ENCODE measurements at regions not wholly inside any gene's neighbourhood (a gene's known extent, or its start where the extent isn't known, plus 50 kb on each side); places are given as distances from the start of the nearest gene placed in this dataset.

GRCh38 chr4:81806485-81806884, 334.8 kb upstream of the RASGEF1B start:
- Histone ChIP-seq H3K9me3 (replicated peaks) (no peaks in the 10 kb centered on the region), H3K27ac (replicated peaks) (no peak overlapping the region), H3K27me3 (ENCODE audit: low read depth) (no peaks in the 10 kb centered on the region), H3K4me1 (no peaks in the 10 kb centered on the region), H3K4me3 (no peak overlapping the region), H3K36me3 (no peaks in the 10 kb centered on the region)
- TF ChIP-seq CTCF (IDR thresholded peaks at IDR 0.05; ENCODE audit: borderline replicate concordance): no peak
- DNase-seq: no peak
- intact Hi-C loops (cut with micrococcal nuclease): no loop called here

GRCh38 chr4:81804849-81805248, 333.1 kb upstream of the RASGEF1B start:
- no peaks in the 10 kb centered on the region for H3K27me3 ChIP-seq (ENCODE audit: low read depth)
- no peak overlapping the region for H3K4me3 ChIP-seq
- H3K27ac ChIP-seq (replicated peaks): no peak overlapping the region
- H3K36me3 ChIP-seq: no peaks in the 10 kb centered on the region
- intact Hi-C loops (cut with micrococcal nuclease): no loop called here
- no peak for TF ChIP-seq CTCF (IDR thresholded peaks at IDR 0.05; ENCODE audit: borderline replicate concordance)
- DNase-seq: no peak
- no peaks in the 10 kb centered on the region for H3K4me1 ChIP-seq
- H3K9me3 ChIP-seq (replicated peaks): no peaks in the 10 kb centered on the region

GRCh38 chr4:81802285-81802846, 330.7 kb upstream of the RASGEF1B start:
- Histone ChIP-seq H3K36me3 (no peaks in the 10 kb centered on the region), H3K4me3 (no peak overlapping the region), H3K9me3 (replicated peaks) (no peaks in the 10 kb centered on the region), H3K27me3 (ENCODE audit: low read depth) (no peaks in the 10 kb centered on the region), H3K4me1 (no peaks in the 10 kb centered on the region), H3K27ac (replicated peaks) (no peak overlapping the region)
- no peak for DNase-seq
- TF ChIP-seq CTCF (IDR thresholded peaks at IDR 0.05; ENCODE audit: borderline replicate concordance): no peak
- intact Hi-C loops (cut with micrococcal nuclease): no loop called here

GRCh38 chr4:81799371-81799770, 327.7 kb upstream of the RASGEF1B start:
- intact Hi-C loops (cut with micrococcal nuclease): no loop called here
- no peaks in the 10 kb centered on the region for H3K4me1 ChIP-seq

GRCh38 chr4:81796790-81797528, 325.3 kb upstream of the RASGEF1B start:
- no peak for DNase-seq
- Histone ChIP-seq H3K27ac (replicated peaks) (no peak overlapping the region), H3K36me3 (no peaks in the 10 kb centered on the region), H3K9me3 (replicated peaks) (peaks cover 4% of the 10 kb centered on the region), H3K4me3 (no peak overlapping the region), H3K27me3 (ENCODE audit: low read depth) (no peaks in the 10 kb centered on the region), H3K4me1 (no peaks in the 10 kb centered on the region)
- intact Hi-C loops (cut with micrococcal nuclease): no loop called here
- TF ChIP-seq CTCF (IDR thresholded peaks at IDR 0.05; ENCODE audit: borderline replicate concordance): no peak

More at GRCh38 chr4:81799371-81799770, 327.7 kb upstream of the RASGEF1B start:
- Histone ChIP-seq H3K36me3 (no peaks in the 10 kb centered on the region), H3K4me3 (no peak overlapping the region), H3K9me3 (replicated peaks) (no peaks in the 10 kb centered on the region), H3K27me3 (ENCODE audit: low read depth) (no peaks in the 10 kb centered on the region), H3K27ac (replicated peaks) (no peak overlapping the region)
- no peak for TF ChIP-seq CTCF (IDR thresholded peaks at IDR 0.05; ENCODE audit: borderline replicate concordance)
- DNase-seq: no peak
